Left ventricle myocardium inferior (tissue), 1 donor: ENCODE measurements at regions not wholly inside any gene's neighbourhood (a gene's known extent, or its start where the extent isn't known, plus 50 kb on each side); places are given as distances from the start of the nearest gene placed in this dataset.

Experiments used
- DNase-seq: peaks from one replicate; pipeline ENCODE4 v3.0.0-alpha.2; 2020
- H3K27ac ChIP-seq: fragments of 200-600 bp; replicated peaks from 2 replicates; pipeline ENCODE4 v1.8.0; 2021
- H3K27me3 ChIP-seq: fragments of 200-600 bp; 2 replicates; pipeline ENCODE4 v1.8.0; 2021; ENCODE audit warnings: low read depth
- H3K36me3 ChIP-seq: fragments of 200-600 bp; 2 replicates; pipeline ENCODE4 v1.8.0; 2021
- H3K4me1 ChIP-seq: fragments of 200-600 bp; 2 replicates; pipeline ENCODE4 v1.8.0; 2021
- H3K4me3 ChIP-seq: fragments of 200-600 bp; 2 replicates; pipeline ENCODE4 v1.8.0; 2021; ENCODE audit warnings: mild to moderate bottlenecking, moderate library complexity
- H3K9me3 ChIP-seq: fragments of 200-600 bp; replicated peaks from 2 replicates; pipeline ENCODE4 v1.8.0; 2021
- CTCF ChIP-seq: fragments of 200-600 bp; IDR thresholded peaks from 2 replicates; pipeline ENCODE4 v1.8.0; 2021; ENCODE audit warnings: antibody characterized with exemption, mild to moderate bottlenecking, borderline replicate concordance
- intact Hi-C: fragments of 100-400 bp; cut with micrococcal nuclease; formaldehyde crosslinking; loops from one replicate; pipeline ENCODE4 v1.11.0; 2022
- donor health status: DM: no; HTN: yes; CAD: no; lungs with severe emphysema.

- Histone ChIP-seq H3K27me3 (no peaks in the 10 kb centered on the region), H3K9me3 (no peaks in the 10 kb centered on the region), H3K27ac (no peak overlapping the region), H3K4me1 (no peaks in the 10 kb centered on the region), H3K36me3 (no peaks in the 10 kb centered on the region), H3K4me3 (no peak overlapping the region)
- no peak for TF ChIP-seq CTCF
- DNase-seq = no peak
- intact Hi-C loops = no loop called here
These were observed 1199.5 kb upstream of the TMPRSS15 start for GRCh38 chr21:19603011-19603593.

- intact Hi-C loops = no loop called here
- no peaks in the 10 kb centered on the region for H3K36me3 ChIP-seq
These were observed 1204.6 kb upstream of the TMPRSS15 start for GRCh38 chr21:19608101-19608621.

GRCh38 chr21:19609611-19610010, 1206.0 kb upstream of the TMPRSS15 start:
- no peaks in the 10 kb centered on the region for H3K9me3 ChIP-seq

More at GRCh38 chr21:19608101-19608621, 1204.6 kb upstream of the TMPRSS15 start:
- H3K4me1 ChIP-seq = no peaks in the 10 kb centered on the region
- H3K27ac ChIP-seq = no peak overlapping the region
- H3K9me3 ChIP-seq = no peaks in the 10 kb centered on the region
- H3K27me3 ChIP-seq = no peaks in the 10 kb centered on the region
- TF ChIP-seq CTCF = no peak
- no peak for DNase-seq
- no peak overlapping the region for H3K4me3 ChIP-seq

GRCh38 chr21:19621837-19622496, 1218.4 kb upstream of the TMPRSS15 start:
- no peaks in the 10 kb centered on the region for H3K4me1 ChIP-seq
- intact Hi-C loops = no loop called here
- no peaks in the 10 kb centered on the region for H3K27me3 ChIP-seq
- no peak for TF ChIP-seq CTCF
- no peak overlapping the region for H3K4me3 ChIP-seq
- no peaks in the 10 kb centered on the region for H3K36me3 ChIP-seq
- no peaks in the 10 kb centered on the region for H3K9me3 ChIP-seq
- no peak for DNase-seq
- H3K27ac ChIP-seq = no peak overlapping the region

More at GRCh38 chr21:19609611-19610010, 1206.0 kb upstream of the TMPRSS15 start:
- DNase-seq = no peak
- H3K27ac ChIP-seq = no peak overlapping the region
- intact Hi-C loops = no loop called here
- H3K36me3 ChIP-seq = no peaks in the 10 kb centered on the region
- no peak overlapping the region for H3K4me3 ChIP-seq
- no peak for TF ChIP-seq CTCF
- no peaks in the 10 kb centered on the region for H3K27me3 ChIP-seq
- H3K4me1 ChIP-seq = no peaks in the 10 kb centered on the region

- DNase-seq = no peak
- no peaks in the 10 kb centered on the region for H3K27me3 ChIP-seq
- intact Hi-C loops = no loop called here
- no peaks in the 10 kb centered on the region for H3K9me3 ChIP-seq
- H3K27ac ChIP-seq = no peak overlapping the region
- H3K4me3 ChIP-seq = no peak overlapping the region
- TF ChIP-seq CTCF = no peak
- H3K36me3 ChIP-seq = no peaks in the 10 kb centered on the region
- H3K4me1 ChIP-seq = no peaks in the 10 kb centered on the region
These were observed 1237.4 kb upstream of the TMPRSS15 start for GRCh38 chr21:19640964-19641363.
